ENCODE measurements at regions not wholly inside any gene's neighbourhood (a gene's known extent, or its start where the extent isn't known, plus 50 kb on each side); places are given as distances from the start of the nearest gene placed in this dataset.

- DNase-seq = no peak
These were observed 243.7 kb upstream of the PDE10A start for GRCh38 chr6:165906736-165907135.

GRCh38 chr6:165905744-165906143, 242.7 kb upstream of the PDE10A start:
- no peak for DNase-seq

- DNase-seq = no peak
These were observed 237.9 kb upstream of the PDE10A start for GRCh38 chr6:165900970-165901369.

- DNase-seq = no peak
These were observed 236.6 kb upstream of the PDE10A start for GRCh38 chr6:165899611-165900010.

GRCh38 chr6:165895421-165896165, 232.6 kb upstream of the PDE10A start:
- no peak for DNase-seq

- DNase-seq = no peak
These were observed 231.3 kb upstream of the PDE10A start for GRCh38 chr6:165894171-165894825.

- no peak for DNase-seq
These were observed 230.4 kb upstream of the PDE10A start for GRCh38 chr6:165893431-165893830.

GRCh38 chr6:165891320-165891719, 228.3 kb upstream of the PDE10A start:
- DNase-seq = no peak

GRCh38 chr6:165890404-165890735, 227.3 kb upstream of the PDE10A start:
- no peak for DNase-seq

- DNase-seq = no peak
These were observed 226.8 kb upstream of the PDE10A start for GRCh38 chr6:165889636-165890403.

GRCh38 chr6:165886169-165886568, 223.1 kb upstream of the PDE10A start:
- DNase-seq = no peak

GRCh38 chr6:165884813-165885765, 222.0 kb upstream of the PDE10A start:
- no peak for DNase-seq

- no peak for DNase-seq
These were observed 221.0 kb upstream of the PDE10A start for GRCh38 chr6:165883851-165884640.

- no peak for DNase-seq
These were observed 218.8 kb upstream of the PDE10A start for GRCh38 chr6:165881806-165882205.

- no peak for DNase-seq
These were observed 217.6 kb upstream of the PDE10A start for GRCh38 chr6:165880686-165881085.

- no peak for DNase-seq
These were observed 214.7 kb upstream of the PDE10A start for GRCh38 chr6:165877773-165878172.

- DNase-seq = no peak
These were observed 214.2 kb upstream of the PDE10A start for GRCh38 chr6:165877192-165877591.

- no peak for DNase-seq
These were observed 213.5 kb upstream of the PDE10A start for GRCh38 chr6:165876588-165876987.

GRCh38 chr6:165875946-165876345, 212.9 kb upstream of the PDE10A start:
- no peak for DNase-seq

GRCh38 chr6:165873976-165874375, 210.9 kb upstream of the PDE10A start:
- no peak for DNase-seq

GRCh38 chr6:165872811-165873210, 209.8 kb upstream of the PDE10A start:
- DNase-seq = no peak

GRCh38 chr6:165872311-165872710, 209.3 kb upstream of the PDE10A start:
- no peak for DNase-seq

Measured in GF-D8 (cell line).